ENCODE measurements at regions not wholly inside any gene's neighbourhood (a gene's known extent, or its start where the extent isn't known, plus 50 kb on each side); places are given as distances from the start of the nearest gene placed in this dataset.

DNA sequence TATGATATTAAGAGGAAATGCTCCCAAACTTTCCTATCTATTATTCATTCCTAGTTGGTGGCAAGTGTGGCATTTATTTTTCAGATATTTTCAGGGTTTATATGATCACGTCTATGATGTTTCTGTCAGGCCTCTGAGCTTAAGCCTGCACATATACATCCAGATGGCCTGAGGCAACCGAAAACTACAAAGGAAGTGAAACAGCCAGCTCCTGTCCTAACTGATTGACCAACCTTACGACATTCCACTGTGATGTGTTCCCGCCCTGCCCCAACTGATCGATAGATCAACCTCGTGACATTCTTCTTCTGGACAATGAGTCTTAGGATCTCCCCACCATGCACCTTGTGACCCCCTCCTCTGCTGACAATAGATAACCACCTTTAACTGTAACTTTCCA lies 67.6 kb upstream of the CTSO start:
- TF ChIP-seq POLR2AphosphoS5 (IDR thresholded peaks at IDR 0.05; ENCODE audit: low read depth, low read length) (no peak), TAF1 (IDR thresholded peaks at IDR 0.05; ENCODE audit: borderline replicate concordance, low read depth, low read length) (no peak), POLR2A (IDR thresholded peaks at IDR 0.05; ENCODE audit: low read depth, low read length) (no peak)
